B cell (primary cell): ENCODE measurements at regions not wholly inside any gene's neighbourhood (a gene's known extent, or its start where the extent isn't known, plus 50 kb on each side); places are given as distances from the start of the nearest gene placed in this dataset.

Experiments used
- EZH2 ChIP-seq: IDR thresholded peaks from 2 replicates; pipeline ENCODE4 v1.6.1; 2012; ENCODE audit warnings: borderline replicate concordance, low read depth, mild to moderate bottlenecking, moderate library complexity, low read length; ENCODE audit not compliant: insufficient read depth, poor library complexity, severe bottlenecking
- TF ChIP-seq, protein P1 (sequence below): fragments of 200-600 bp; IDR thresholded peaks from one replicate; pipeline ENCODE4 v1.8.0; 2022; ENCODE audit warnings: antibody characterized with exemption, mild to moderate bottlenecking

DNA sequence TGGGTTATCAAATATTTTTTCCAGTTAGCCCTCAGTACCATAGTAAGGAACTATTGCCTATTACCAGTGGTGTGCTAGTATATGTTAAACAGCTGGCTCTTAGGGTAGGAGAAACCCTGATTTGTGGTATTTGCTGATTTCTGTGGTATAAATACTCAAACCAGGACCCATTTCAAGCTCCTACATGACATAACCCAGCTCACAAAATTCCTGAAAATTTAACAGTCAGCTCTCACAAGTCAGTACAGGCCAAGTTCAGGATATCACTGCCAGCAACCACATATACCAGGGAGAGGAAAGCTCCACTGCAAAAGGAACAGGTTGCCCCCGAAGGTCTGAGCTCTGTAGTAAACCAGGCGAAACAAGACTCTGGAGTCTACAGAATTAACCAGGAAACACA is 315.3 kb downstream of the NOVA1 start:
- no peak for TF ChIP-seq EZH2
- TF ChIP-seq, protein P1, sequence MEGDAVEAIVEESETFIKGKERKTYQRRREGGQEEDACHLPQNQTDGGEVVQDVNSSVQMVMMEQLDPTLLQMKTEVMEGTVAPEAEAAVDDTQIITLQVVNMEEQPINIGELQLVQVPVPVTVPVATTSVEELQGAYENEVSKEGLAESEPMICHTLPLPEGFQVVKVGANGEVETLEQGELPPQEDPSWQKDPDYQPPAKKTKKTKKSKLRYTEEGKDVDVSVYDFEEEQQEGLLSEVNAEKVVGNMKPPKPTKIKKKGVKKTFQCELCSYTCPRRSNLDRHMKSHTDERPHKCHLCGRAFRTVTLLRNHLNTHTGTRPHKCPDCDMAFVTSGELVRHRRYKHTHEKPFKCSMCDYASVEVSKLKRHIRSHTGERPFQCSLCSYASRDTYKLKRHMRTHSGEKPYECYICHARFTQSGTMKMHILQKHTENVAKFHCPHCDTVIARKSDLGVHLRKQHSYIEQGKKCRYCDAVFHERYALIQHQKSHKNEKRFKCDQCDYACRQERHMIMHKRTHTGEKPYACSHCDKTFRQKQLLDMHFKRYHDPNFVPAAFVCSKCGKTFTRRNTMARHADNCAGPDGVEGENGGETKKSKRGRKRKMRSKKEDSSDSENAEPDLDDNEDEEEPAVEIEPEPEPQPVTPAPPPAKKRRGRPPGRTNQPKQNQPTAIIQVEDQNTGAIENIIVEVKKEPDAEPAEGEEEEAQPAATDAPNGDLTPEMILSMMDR: no peak
